ENCODE measurements at regions not wholly inside any gene's neighbourhood (a gene's known extent, or its start where the extent isn't known, plus 50 kb on each side); places are given as distances from the start of the nearest gene placed in this dataset.
A peak's percentile ranks its signal among the peaks of the same experiment; 100 is the strongest.
"Not testable (repeated sequence)": the region's sequence is repeated elsewhere in the genome, so short reads cannot be mapped to it uniquely, and the experiment has no call there.

DNA sequence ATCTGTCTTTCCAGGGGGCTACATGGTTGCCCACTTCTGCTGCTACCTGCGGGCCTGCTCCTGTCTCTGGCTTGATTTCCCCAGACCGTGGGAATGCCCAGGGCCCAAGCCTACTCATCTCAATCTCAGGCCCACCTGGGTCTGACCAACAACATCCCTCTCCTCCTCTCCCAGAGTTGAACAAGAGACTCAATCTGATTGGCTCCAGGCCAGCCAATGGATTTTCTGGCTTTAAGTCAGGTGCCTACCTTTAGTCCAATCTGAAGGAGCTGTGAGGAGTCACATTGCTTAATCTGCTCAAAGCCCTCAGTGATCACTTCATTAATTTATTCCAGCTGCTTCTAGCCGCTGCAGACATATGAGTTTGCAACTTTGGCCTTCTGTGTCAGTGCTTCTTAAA lies 162.4 kb upstream of the KCNG1 start:
- no peak for DNase-seq

DNA sequence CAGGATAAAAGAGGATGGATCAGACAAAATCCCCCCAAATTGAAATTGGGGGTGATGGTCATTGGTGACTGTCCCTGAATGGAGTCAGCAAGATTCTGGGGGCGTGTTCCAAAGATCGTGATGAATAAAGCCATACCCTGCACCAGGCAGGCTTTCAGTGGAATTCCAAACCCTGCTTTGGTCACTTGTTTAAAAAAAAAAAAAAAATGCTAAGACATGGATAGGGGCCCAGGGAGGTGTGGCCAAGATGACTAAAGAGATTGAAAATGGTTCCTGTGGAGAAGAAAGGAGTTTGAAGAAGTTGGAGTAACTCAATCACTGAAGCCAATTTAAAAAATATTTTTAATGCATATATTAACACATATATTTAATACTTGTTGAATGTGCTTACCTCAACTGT lies 161.4 kb upstream of the KCNG1 start:
- peak; percentile 56 for DNase-seq

DNA sequence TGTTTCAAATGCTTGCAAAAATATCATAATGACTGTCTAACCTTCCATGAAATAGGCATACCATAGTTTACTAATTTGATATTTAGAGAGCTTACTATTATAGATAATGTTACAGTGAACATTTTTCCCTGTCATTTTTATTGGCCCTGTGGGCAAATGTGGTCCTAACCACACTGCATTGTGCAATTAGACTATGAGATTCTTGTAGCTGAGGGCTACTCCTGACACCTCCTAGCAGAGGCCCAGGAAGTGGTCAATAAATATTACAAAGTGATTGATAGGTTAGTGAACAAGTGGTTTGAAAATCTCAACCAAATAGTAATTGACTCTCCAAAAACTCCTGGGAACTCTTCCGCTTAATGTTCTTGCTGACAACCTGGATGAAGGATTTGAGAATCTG lies 160.5 kb upstream of the KCNG1 start:
- no peak for DNase-seq

DNA sequence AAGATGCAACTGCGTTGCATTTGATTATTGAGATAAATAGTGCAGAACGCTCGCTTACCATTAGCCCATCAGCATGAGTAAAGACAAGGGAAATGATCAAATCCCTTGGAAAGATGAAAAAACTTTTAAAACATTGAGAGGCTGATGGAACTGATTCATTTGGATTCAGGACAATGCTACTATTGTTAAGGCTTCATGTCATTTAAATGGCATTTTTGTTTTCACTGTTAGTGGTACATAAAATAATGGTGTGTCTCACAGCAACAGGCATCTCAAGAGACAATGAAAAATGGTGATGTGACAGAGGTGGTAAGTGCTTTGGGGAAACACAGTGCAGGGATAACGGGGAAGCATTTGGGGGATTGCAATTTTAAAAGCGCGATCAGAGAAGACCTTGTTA lies 159.7 kb upstream of the KCNG1 start:
- DNase-seq = no peak

DNA sequence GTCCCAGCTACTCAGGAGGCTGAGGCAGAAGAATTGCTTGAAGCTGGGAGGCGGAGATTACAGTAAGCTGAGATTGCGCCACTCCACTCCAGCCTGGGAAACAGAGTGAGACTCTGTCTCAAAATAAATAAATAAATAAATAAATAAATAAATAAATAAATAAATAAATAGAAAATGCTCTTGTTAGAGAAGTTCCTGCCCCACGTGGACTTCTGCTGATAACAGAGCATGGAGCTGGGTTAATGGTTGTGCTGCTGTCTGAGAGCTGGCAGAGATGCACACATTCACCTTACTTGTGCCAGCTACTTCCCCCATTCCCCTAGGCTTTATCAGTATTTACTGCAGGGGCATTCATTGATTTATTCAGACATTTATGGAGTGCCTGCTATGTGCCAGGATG lies 155.2 kb upstream of the KCNG1 start:
- DNase-seq = no peak

DNA sequence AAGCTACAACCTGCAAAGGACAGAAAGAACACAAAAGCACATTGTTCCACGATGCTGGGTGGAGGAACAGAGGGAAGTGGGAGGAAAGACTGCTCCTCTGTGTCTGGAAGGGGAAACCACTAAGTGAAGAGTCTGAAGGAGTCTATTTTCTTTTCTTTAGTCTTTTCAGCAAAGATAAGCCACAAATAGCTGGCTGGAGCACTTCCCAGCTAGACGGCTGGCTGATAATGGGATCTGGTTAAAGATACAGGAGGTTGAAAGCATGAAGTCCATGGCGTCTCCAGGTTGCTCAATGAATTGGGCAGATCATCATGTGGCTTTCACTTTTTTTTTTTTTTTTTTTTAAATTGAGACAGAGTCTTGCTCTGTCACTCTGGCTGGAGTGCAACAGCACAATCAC lies 154.0 kb upstream of the KCNG1 start:
- no peak for DNase-seq

DNA sequence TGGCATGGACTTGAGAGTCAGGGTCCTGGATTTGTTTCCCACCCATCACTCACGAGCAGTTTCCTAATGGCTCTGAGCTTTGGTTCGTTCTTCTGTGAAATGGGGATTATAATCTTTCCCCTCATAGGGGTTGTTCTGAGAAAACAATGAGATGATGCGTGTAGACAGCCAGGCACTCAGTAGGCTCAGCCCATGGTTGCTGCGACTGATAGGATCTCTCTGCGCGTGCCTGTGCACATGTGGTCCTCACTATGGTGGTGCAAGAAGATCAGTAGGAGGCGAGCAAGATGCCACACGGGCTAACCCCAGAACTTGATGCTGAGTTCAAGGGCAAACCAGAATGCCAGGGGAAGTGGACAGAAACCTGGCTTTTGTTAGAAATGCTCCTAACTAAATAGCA lies 153.5 kb upstream of the KCNG1 start:
- no peak for DNase-seq

DNA sequence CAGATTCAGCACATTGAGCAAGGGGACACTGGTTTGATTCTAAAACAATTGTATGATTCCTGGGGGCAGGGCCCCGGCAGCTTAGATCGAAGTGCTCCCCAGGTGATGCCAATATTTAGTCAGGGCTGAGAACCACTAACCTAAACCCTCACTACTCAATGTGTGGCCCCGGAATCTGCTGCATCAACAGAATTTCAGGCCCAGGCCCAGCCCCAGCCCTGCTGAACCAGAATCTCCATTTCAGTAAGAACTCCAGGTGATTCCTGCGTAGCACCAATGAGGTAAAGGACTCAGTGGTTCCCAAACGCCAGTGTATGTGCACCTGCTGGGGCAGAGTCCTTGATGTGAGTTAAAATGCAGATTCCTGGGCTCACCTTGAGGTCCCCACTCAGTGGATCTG lies 152.8 kb upstream of the KCNG1 start:
- no peak for DNase-seq

DNA sequence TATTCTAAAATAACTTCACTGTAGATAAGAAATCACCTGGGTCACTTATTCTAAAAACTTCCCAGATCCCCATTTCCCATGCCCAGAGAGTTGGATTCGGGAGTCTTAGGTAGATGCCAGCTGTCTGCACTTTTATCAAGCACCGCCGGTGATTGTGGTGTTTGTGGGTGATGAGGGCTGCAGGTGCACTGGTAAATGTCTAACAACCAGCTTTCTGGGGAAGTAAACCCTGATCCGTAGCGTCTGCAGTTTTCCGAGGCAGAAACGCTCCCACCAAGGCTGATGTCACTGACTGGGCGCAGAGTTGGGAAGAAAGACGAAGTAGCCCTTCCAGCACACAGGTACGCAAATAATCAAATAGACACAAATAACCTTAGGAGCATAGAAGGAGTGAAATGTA lies 152.2 kb upstream of the KCNG1 start:
- no peak for DNase-seq

DNA sequence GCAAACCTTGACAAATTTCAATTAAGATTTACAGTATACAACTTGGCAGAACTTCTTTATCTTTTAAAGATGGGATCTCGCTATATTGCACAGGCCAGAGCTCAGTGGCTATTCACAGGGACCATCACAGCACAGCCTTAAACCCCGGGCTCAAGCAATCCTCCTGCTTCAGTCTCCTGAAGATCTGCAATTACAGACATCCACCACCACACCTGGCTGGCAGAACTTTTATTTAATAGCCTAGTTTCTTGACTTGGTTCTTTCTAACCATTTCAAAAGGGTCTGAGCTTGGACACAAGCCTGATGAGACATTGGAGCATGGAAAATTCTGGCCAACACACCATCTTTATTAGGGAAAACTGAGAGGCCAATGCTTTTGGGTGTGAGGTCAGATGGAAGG lies 151.6 kb upstream of the KCNG1 start:
- no peak for DNase-seq

DNA sequence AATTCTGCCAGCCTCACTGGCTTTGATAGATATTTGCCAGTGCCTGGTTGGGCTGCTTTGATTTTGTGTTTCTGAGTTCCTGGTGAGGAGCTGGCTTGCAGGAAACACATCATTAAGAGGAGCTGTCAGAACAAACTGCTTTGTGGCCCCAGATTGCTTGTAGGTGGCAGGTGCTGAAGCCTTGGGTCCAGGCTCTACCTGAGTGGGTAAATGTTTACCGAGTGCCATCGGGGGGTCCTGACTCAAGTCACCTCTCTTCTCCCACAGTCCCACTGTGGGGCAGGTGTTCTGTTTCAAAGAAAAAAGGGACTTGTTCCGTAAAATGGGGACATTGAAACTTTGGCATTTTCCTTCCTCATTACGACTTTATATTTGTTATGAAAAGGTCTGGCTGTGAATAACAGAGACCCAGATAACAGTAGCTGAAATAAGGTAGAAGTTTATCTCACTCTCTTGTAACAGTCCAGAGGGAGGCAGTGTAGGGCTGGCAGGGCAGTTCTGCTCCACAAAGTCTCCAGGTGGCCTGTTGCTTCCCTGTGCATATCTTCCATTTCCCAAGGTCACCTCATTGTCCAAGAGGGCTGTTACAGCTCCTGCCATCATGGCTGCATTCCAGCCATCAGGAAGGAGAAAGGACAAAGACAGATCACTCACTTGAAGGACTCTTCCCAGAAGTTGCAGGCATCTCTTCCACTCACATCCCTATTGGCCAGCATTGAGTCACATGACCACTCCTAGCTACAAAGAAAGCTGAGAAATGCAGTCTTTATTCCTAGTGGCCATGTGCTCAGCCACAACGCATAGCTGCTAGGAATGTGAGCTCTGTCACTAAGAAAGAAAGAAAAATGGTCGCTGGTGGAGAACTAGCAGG lies 149.9 kb upstream of the KCNG1 start:
- no peak for DNase-seq

DNA sequence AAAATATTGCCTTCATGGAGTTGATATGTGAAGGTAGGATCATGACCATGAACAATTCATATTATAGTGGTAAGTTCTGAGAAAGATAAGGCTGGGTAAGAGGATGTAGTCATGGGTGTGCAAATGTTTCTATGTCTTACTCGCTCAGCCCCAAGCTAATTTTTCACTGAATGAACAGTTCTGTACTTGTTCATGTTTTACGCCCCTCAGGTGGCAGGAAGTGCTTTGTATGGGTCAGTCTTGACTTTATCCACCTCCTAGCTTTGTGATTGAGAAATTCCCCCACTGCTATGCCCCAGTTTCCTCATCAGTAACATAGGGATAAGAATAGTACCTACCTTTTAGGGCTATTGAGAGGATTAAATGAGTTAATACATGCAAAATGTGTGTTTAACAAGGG lies 148.2 kb upstream of the KCNG1 start:
- DNase-seq = no peak

DNA sequence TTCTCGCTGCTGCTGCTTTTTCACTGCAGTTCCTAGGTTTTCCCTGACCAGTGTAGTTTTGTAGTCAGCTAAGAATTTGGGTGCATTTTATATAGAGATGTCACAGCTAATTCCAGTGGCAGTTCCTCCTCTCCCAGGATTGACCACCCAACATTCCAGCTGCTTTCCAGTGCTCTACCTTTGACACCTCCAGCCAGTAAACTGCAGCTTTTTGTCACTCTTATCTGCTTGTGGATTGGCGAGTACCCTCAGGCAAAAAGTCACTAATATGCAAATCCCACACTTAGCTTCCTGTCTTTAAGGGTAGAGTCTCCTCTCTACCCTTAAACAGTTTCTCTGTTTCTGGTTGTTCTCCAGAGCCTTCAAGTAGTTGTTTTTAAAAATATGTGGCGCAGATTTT lies 146.9 kb upstream of the KCNG1 start:
- DNase-seq = no peak

DNA sequence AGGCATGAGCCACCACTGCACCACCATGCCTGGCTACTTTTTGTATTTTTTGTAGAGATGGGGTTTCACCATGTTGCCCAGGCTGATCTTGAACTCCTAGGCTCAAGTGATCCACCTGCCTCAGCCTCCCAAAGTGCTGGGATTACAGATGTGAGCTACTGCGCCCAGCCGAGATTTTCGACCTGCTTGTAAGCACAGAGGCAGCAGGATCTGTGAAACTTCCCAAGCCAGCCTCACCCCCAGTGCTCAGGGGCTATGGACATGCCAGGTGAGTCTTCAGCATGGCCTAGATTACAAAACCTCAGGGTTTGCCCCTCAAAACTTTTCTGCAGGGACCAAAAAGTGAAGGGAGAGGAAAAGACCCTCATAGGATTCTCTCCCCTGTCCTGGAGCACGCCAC lies 145.0 kb upstream of the KCNG1 start:
- DNase-seq = not testable (repeated sequence)

DNA sequence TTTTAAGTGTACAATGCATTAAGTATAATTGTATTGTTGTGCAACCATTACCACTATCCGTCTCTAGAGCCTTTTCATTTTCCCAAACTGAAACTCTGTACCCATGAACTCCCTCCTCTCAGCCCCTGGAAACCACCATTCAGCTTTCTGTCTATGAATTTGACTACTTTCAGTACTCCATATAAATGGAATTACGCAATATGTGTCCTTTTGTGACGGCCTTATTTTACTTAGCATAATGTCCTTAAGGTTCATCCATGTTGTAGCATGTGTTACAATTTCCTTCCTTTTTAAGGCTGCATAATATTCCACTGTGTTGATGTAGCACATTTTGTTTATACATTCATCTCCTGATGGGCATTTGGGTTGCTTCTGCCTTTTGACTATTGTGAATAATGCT lies 143.6 kb upstream of the KCNG1 start:
- DNase-seq = no peak

DNA sequence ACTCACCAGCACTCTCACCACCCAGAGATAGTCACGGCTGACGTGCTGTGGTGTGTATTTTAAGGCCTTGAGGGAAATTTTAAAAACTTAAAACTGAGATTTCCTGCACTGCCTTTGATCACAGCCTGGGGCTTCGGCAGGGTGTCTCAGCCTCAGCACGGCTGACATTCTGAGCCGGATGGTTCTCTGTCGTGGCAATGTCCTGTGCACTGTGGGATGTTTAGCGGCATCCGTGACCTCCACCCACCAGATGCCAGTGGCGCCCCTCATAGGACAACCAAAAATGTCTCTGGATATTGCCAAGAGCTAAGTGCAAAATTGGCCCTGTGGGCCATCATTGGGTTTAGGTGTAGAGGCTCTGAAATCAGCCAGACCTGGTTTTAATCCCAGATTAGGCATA lies 142.2 kb upstream of the KCNG1 start:
- DNase-seq = no peak

DNA sequence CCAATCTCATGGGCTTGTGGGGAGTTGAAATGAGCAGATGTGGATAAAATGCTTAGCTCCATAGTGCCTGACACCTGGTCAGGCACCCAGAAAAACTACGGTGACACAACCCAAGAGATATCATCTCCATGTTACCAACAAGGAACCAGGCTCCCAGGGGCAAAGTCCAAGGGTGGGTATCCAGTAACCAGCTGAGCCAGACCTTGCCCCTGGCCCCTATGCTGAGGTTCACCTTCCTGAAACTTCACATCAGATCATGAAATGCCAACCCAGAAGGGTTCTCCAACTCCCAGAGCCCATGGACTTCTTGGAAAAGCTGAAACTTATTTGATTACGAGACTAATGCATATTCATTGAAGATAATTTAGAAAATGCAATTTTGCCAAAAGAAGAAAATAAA lies 141.8 kb upstream of the KCNG1 start:
- no peak for DNase-seq

DNA sequence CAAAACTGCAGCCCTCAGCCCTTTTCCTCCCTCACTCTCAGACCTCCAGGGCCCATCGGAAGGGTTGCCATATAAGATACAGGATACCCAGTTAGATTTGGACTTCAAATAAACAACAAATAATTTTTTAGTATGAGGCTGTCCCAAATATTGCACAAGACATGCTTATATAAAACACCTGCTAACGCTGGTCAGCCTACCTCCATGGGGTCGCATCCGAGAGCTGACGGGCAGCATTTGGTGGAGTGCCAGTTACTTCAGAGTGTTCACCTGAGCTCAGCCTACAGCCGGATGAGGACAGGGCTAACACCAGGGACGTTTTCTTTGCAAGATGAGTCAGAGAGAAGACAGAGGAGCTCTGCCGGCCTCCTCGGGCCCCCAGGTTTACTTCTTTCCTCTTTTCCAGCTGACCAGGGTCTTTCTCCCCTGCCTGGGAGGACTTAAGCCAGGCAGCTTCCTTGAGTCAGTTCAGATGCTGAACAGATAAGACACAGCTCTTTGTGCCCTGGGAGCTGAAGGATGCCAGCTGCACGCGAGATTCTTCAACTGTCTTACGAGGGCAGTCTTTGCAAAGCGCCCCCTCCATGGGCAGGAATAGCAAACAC lies 141.2 kb upstream of the KCNG1 start:
- no peak for DNase-seq

DNA sequence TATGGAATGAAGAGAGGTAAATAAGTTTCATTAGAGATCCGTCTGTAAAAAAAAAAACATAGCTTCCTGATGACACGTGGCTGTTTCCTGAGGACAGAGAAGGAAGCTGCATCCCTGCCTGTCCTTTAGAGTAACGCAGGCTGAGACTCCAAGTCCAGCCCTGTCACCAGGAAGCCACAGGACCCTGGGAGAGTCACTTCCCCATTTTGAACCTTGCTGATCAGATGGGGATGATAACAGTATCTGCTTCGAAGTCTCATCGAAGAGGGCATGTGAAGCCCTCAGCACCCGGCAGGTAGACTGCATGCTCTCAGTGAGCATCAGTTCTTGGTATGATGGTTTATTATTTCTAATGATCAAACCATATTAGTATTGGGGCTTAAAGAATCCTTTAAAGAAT lies 139.1 kb upstream of the KCNG1 start:
- no peak for DNase-seq

DNA sequence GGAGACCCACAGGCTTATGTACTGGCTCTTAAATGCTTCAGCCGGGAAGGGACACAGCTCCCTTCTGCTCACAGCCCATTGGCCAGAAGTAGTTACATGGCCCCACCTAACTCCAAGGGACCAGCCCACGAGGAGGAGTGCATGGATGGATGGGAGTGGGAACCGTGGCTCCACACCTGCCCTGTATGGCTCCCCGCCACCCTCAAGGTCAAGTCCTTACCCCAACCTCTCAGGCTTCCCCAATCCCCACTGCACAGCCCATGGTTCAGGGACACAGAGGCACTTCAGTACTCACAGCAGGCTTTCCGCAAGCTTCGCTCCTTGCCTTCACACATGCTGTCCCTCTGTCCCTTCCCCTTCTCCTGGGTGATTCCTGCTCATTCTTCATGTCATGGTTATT lies 137.9 kb upstream of the KCNG1 start:
- DNase-seq = no peak

DNA sequence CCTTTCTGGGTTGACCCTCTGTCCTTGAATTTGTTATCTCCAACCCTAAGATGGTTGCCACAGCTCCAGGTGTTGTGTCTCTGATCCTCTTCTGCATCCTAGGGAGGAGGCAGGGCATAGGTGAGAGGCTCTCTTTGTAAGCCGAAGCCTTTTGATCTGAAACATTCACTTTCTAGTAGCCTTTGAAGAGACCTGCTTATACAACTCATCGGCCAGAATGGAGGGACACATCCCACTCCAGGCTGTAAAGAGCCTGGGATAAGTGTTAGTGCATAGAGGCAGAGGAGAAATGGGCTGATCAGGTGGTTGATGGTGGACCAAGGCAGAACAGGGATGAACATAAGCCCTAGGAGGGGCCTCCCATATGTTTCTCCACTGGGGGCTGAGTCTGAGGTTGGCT lies 137.1 kb upstream of the KCNG1 start:
- no peak for DNase-seq

DNA sequence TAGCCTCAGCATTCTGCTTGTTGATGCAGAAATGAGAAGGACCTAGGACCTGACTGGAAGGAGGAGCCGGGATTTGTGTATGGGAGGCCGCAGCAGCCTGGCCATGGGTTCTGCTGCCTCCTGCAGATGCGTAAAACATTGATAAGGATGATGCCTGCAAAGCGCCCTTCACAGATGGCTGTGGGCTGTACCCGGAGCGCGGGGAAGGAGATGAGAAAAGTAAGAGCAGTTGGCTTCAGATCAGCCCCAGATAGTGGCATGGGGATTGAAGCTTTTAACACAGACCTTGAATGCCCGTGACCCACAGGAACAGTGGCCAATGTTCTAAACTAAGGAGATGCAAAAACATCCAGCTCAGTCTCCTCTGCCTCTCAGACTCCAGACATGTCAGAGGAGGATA lies 136.4 kb upstream of the KCNG1 start:
- DNase-seq = no peak

DNA sequence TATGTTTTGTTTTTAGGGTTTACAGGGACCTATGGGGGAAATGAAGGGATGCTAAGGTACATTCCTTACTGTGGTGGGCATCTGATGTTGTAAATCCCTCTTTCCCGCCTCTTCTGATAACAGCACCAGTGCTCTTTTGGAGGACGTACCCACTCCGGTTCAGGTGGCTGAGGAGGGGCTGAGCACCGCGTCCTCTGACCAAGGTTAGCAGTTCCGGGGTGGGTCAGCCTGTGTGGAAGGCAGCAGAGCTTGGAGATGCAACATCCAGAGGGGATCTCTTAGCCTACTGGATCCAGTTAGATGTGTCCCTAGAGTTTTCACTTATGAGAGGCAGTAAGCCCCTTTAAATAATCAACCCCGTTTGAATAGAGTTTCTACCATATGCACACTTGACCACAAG lies 135.3 kb upstream of the KCNG1 start:
- DNase-seq = no peak

Data from fibroblast of skin of scalp (primary cell).